ENCODE measurements at regions not wholly inside any gene's neighbourhood (a gene's known extent, or its start where the extent isn't known, plus 50 kb on each side); places are given as distances from the start of the nearest gene placed in this dataset.

- Mint-ChIP-seq H3K4me3 (no peak overlapping the region), H3K36me3 (ENCODE audit: low read depth) (no peaks in the 10 kb centered on the region), H3K27me3 (no peaks in the 10 kb centered on the region), H3K9me3 (no peaks in the 10 kb centered on the region), H3K4me1 (ENCODE audit: low read depth) (peaks cover 4% of the 10 kb centered on the region), H3K27ac (no peak overlapping the region)
- peaks cover 0 to 8% of the 10 kb centered on the region in 2 experiments for H3K27me3 ChIP-seq (ENCODE audit: control insufficient read depth in 1 of 2, insufficient read depth in 2 of 2, low read length in 2 of 2)
- intact Hi-C loops (cut with DNase I, micrococcal nuclease): no loop called here
- H3K4me1 ChIP-seq (ENCODE audit: insufficient read depth, low read length): peaks cover 7% of the 10 kb centered on the region
- no peak overlapping the region for H3K27ac ChIP-seq (ENCODE audit: low read depth in 1 of 2, low read length in 2 of 2)
- TF ChIP-seq CTCF (IDR thresholded peaks at IDR 0.05): no peak
- POLR2A ChIA-PET: no interaction called here
- H3K4me3 ChIP-seq (ENCODE audit: low read length): no peak overlapping the region
- CTCF ChIA-PET: no interaction called here
- ATAC-seq (ENCODE audit: poor library complexity) (no peak), DNase-seq (peak in 1 of 14 experiments; percentile 1)
- peaks cover 0 to 7% of the 10 kb centered on the region in 2 experiments for H3K9me3 ChIP-seq (ENCODE audit: control insufficient read depth in 1 of 2, insufficient read depth in 1 of 2, low read length in 2 of 2)
- no peaks in the 10 kb centered on the region for H3K36me3 ChIP-seq (ENCODE audit: insufficient read depth, low read length)
These were observed 86.7 kb downstream of the TMEM18 start for GRCh38 chr2:590214-591175.

GRCh38 chr2:589281-590130, 87.7 kb downstream of the TMEM18 start:
- H3K27ac ChIP-seq (ENCODE audit: low read depth in 1 of 2, low read length in 2 of 2): no peak overlapping the region
- ATAC-seq (ENCODE audit: poor library complexity) (no peak), DNase-seq (peak in 1 of 14 experiments; percentile 0)
- POLR2A ChIA-PET: no interaction called here
- peaks cover 0 to 11% of the 10 kb centered on the region in 2 experiments for H3K9me3 ChIP-seq (ENCODE audit: control insufficient read depth in 1 of 2, insufficient read depth in 1 of 2, low read length in 2 of 2)
- no peak overlapping the region for H3K4me3 ChIP-seq (ENCODE audit: low read length)
- no peak overlapping the region for H3K4me3 Mint-ChIP-seq
- peaks cover 4% of the 10 kb centered on the region for H3K27me3 Mint-ChIP-seq
- H3K9me3 Mint-ChIP-seq: no peaks in the 10 kb centered on the region
- peaks cover 0 to 8% of the 10 kb centered on the region in 2 experiments for H3K27me3 ChIP-seq (ENCODE audit: control insufficient read depth in 1 of 2, insufficient read depth in 2 of 2, low read length in 2 of 2)
- H3K4me1 ChIP-seq (ENCODE audit: insufficient read depth, low read length): peaks cover 17% of the 10 kb centered on the region
- TF ChIP-seq CTCF (IDR thresholded peaks at IDR 0.05): no peak
- no peaks in the 10 kb centered on the region for H3K36me3 Mint-ChIP-seq (ENCODE audit: low read depth)
- CTCF ChIA-PET: no interaction called here
- no peak overlapping the region for H3K27ac Mint-ChIP-seq
- peaks cover 14% of the 10 kb centered on the region for H3K4me1 Mint-ChIP-seq (ENCODE audit: low read depth)
- no peaks in the 10 kb centered on the region for H3K36me3 ChIP-seq (ENCODE audit: insufficient read depth, low read length)
- intact Hi-C loops (cut with DNase I, micrococcal nuclease): no loop called here

GRCh38 chr2:588074-588645, 89.0 kb downstream of the TMEM18 start:
- intact Hi-C loops (cut with DNase I, micrococcal nuclease): no loop called here
- ChIA-PET POLR2A (no interaction called here), CTCF (no interaction called here)
- Histone ChIP-seq H3K36me3 (ENCODE audit: insufficient read depth, low read length) (no peaks in the 10 kb centered on the region), H3K27ac (ENCODE audit: low read depth in 1 of 2, low read length in 2 of 2) (no peak overlapping the region), H3K4me3 (ENCODE audit: low read length) (no peak overlapping the region), H3K9me3 (ENCODE audit: control insufficient read depth in 1 of 2, insufficient read depth in 1 of 2, low read length in 2 of 2) (peaks cover 0 to 12% of the 10 kb centered on the region in 2 experiments), H3K27me3 (ENCODE audit: control insufficient read depth in 1 of 2, insufficient read depth in 2 of 2, low read length in 2 of 2) (peaks cover 0 to 8% of the 10 kb centered on the region in 2 experiments), H3K4me1 (ENCODE audit: insufficient read depth, low read length) (peaks cover 18% of the 10 kb centered on the region)
- DNase-seq: no peak
- no peaks in the 10 kb centered on the region for H3K36me3 Mint-ChIP-seq (ENCODE audit: low read depth)
- H3K4me3 Mint-ChIP-seq: no peak overlapping the region
- H3K9me3 Mint-ChIP-seq: no peaks in the 10 kb centered on the region
- no peak overlapping the region for H3K27ac Mint-ChIP-seq
- H3K4me1 Mint-ChIP-seq (ENCODE audit: low read depth): peaks cover 17% of the 10 kb centered on the region
- no peak for ATAC-seq (ENCODE audit: poor library complexity)
- no peak for TF ChIP-seq CTCF (IDR thresholded peaks at IDR 0.05)
- peaks cover 4% of the 10 kb centered on the region for H3K27me3 Mint-ChIP-seq

All from CD4-positive, alpha-beta T cell (primary cell).